ENCODE measurements at regions not wholly inside any gene's neighbourhood (a gene's known extent, or its start where the extent isn't known, plus 50 kb on each side); places are given as distances from the start of the nearest gene placed in this dataset.

- no peak for DNase-seq (ENCODE audit: low read depth, low spot score)
- no peak overlapping the region for H3K4me3 ChIP-seq (ENCODE audit: low read length)
Measured at GRCh38 chr10:129078346-129078745, 388.7 kb upstream of the MGMT start.

- no peak overlapping the region for H3K4me3 ChIP-seq (ENCODE audit: low read length)
- DNase-seq (ENCODE audit: low read depth, low spot score), result no peak
Measured at GRCh38 chr10:129078746-129079145, 388.3 kb upstream of the MGMT start.

- H3K4me3 ChIP-seq (ENCODE audit: low read length), result no peak overlapping the region
- DNase-seq (ENCODE audit: low read depth, low spot score), result no peak
Measured at GRCh38 chr10:129079705-129080104, 387.3 kb upstream of the MGMT start.

GRCh38 chr10:129085811-129086210 lies 381.2 kb upstream of the MGMT start:
- H3K4me3 ChIP-seq (ENCODE audit: low read length), result no peak overlapping the region
- no peak for DNase-seq (ENCODE audit: low read depth, low spot score)

- DNase-seq (ENCODE audit: low read depth, low spot score), result no peak
- H3K4me3 ChIP-seq (ENCODE audit: low read length), result no peak overlapping the region
Measured at GRCh38 chr10:129089341-129089740, 377.7 kb upstream of the MGMT start.

GRCh38 chr10:129090165-129090564 lies 376.9 kb upstream of the MGMT start:
- no peak overlapping the region for H3K4me3 ChIP-seq (ENCODE audit: low read length)
- no peak for DNase-seq (ENCODE audit: low read depth, low spot score)

GRCh38 chr10:129090618-129091366 lies 376.2 kb upstream of the MGMT start:
- no peak overlapping the region for H3K4me3 ChIP-seq (ENCODE audit: low read length)
- no peak for DNase-seq (ENCODE audit: low read depth, low spot score)

- no peak for DNase-seq (ENCODE audit: low read depth, low spot score)
- no peak overlapping the region for H3K4me3 ChIP-seq (ENCODE audit: low read length)
Measured at GRCh38 chr10:129093641-129094040, 373.4 kb upstream of the MGMT start.

- no peak overlapping the region for H3K4me3 ChIP-seq (ENCODE audit: low read length)
- no peak for DNase-seq (ENCODE audit: low read depth, low spot score)
Measured at GRCh38 chr10:129094233-129094632, 372.8 kb upstream of the MGMT start.

- no peak for DNase-seq (ENCODE audit: low read depth, low spot score)
- no peak overlapping the region for H3K4me3 ChIP-seq (ENCODE audit: low read length)
Measured at GRCh38 chr10:129094861-129095260, 372.2 kb upstream of the MGMT start.

GRCh38 chr10:129095680-129096064 lies 371.4 kb upstream of the MGMT start:
- no peak overlapping the region for H3K4me3 ChIP-seq (ENCODE audit: low read length)
- DNase-seq (ENCODE audit: low read depth, low spot score), result no peak

- no peak for DNase-seq (ENCODE audit: low read depth, low spot score)
Measured at GRCh38 chr10:129096065-129096984, 370.7 kb upstream of the MGMT start.

GRCh38 chr10:129097776-129098330 lies 369.2 kb upstream of the MGMT start:
- no peak for DNase-seq (ENCODE audit: low read depth, low spot score)
- H3K4me3 ChIP-seq (ENCODE audit: low read length), result no peak overlapping the region

More at GRCh38 chr10:129096065-129096984, 370.7 kb upstream of the MGMT start:
- no peak overlapping the region for H3K4me3 ChIP-seq (ENCODE audit: low read length)

GRCh38 chr10:129098517-129098916 lies 368.5 kb upstream of the MGMT start:
- no peak for DNase-seq (ENCODE audit: low read depth, low spot score)

GRCh38 chr10:129099486-129099885 lies 367.6 kb upstream of the MGMT start:
- no peak overlapping the region for H3K4me3 ChIP-seq (ENCODE audit: low read length)
- no peak for DNase-seq (ENCODE audit: low read depth, low spot score)

More at GRCh38 chr10:129098517-129098916, 368.5 kb upstream of the MGMT start:
- no peak overlapping the region for H3K4me3 ChIP-seq (ENCODE audit: low read length)

GRCh38 chr10:129099992-129100391 lies 367.0 kb upstream of the MGMT start:
- no peak overlapping the region for H3K4me3 ChIP-seq (ENCODE audit: low read length)
- no peak for DNase-seq (ENCODE audit: low read depth, low spot score)

- no peak overlapping the region for H3K4me3 ChIP-seq (ENCODE audit: low read length)
- peak; percentile 20 for DNase-seq (ENCODE audit: low read depth, low spot score)
Measured at GRCh38 chr10:129101232-129101980, 365.6 kb upstream of the MGMT start.

GRCh38 chr10:129102906-129103693 lies 363.9 kb upstream of the MGMT start:
- no peak for DNase-seq (ENCODE audit: low read depth, low spot score)
- H3K4me3 ChIP-seq (ENCODE audit: low read length), result no peak overlapping the region

All from Jurkat, Clone E6-1 (cell line).